Smooth muscle cell (in vitro differentiated cells): ENCODE measurements at regions not wholly inside any gene's neighbourhood (a gene's known extent, or its start where the extent isn't known, plus 50 kb on each side); places are given as distances from the start of the nearest gene placed in this dataset.
"Not testable (repeated sequence)": the region's sequence is repeated elsewhere in the genome, so short reads cannot be mapped to it uniquely, and the experiment has no call there.

ENCODE experiments used
- DNase-seq: peaks from one replicate; lab custom pipeline; 2025; ENCODE audit not compliant: unreplicated experiment; lab: John Stamatoyannopoulos, UW
- H2AFZ ChIP-seq: fragments of 200-600 bp; sonication (generic); 2 replicates; pipeline ENCODE4 v1.6.0; 2016; ENCODE audit warnings: antibody characterized with exemption, low read depth, mild to moderate bottlenecking
- H3F3A ChIP-seq: fragments of 200-600 bp; sonication (generic); 2 replicates; pipeline ENCODE4 v1.6.0; 2017; ENCODE audit warnings: antibody characterized with exemption, low read depth
- H3K27ac ChIP-seq: fragments of 200-600 bp; sonication (generic); 2 replicates; pipeline ENCODE4 v1.5.1; 2016; ENCODE audit warnings: low read depth, mild to moderate bottlenecking
- H3K27me3 ChIP-seq: fragments of 200-600 bp; sonication (generic); 2 replicates; pipeline ENCODE4 v1.6.1; 2016; ENCODE audit warnings: low read depth, mild to moderate bottlenecking
- H3K36me3 ChIP-seq: fragments of 200-600 bp; sonication (generic); 2 replicates; pipeline ENCODE4 v1.5.1; 2016; ENCODE audit warnings: low read depth
- H3K4me1 ChIP-seq: fragments of 200-600 bp; sonication (generic); 2 replicates; pipeline ENCODE4 v1.5.1; 2016; ENCODE audit warnings: low read depth
- H3K4me2 ChIP-seq: fragments of 200-600 bp; sonication (generic); 2 replicates; pipeline ENCODE4 v1.6.0; 2016; ENCODE audit warnings: mild to moderate bottlenecking
- H3K4me3 ChIP-seq: fragments of 200-600 bp; sonication (generic); 2 replicates; pipeline ENCODE4 v1.5.1; 2016; ENCODE audit warnings: mild to moderate bottlenecking
- H3K79me2 ChIP-seq: fragments of 200-600 bp; sonication (generic); 2 replicates; pipeline ENCODE4 v1.6.0; 2016; ENCODE audit warnings: low read depth, mild to moderate bottlenecking
- H3K9ac ChIP-seq: fragments of 200-600 bp; sonication (generic); 2 replicates; pipeline ENCODE4 v1.6.0; 2016; ENCODE audit warnings: low read depth
- H3K9me3 ChIP-seq: fragments of 200-600 bp; sonication (generic); replicated peaks from 2 replicates; pipeline ENCODE4 v1.5.1; 2016; ENCODE audit warnings: low read depth
- H4K20me1 ChIP-seq: fragments of 200-600 bp; sonication (generic); 2 replicates; pipeline ENCODE4 v1.6.0; 2016; ENCODE audit warnings: low read depth
- CTCF ChIP-seq: fragments of 200-600 bp; sonication (generic); IDR thresholded peaks from 2 replicates; pipeline ENCODE4 v1.5.1; 2017; ENCODE audit warnings: borderline replicate concordance, mild to moderate bottlenecking, antibody characterized with exemption; ENCODE audit not compliant: insufficient read depth, poor library complexity, severe bottlenecking
- WGBS: methylation state at CpG from one replicate; pipeline ENCODE4 v1.1.7; 2016; ENCODE audit warnings: low lambda C conversion rate; 5-methylcytosine and 5-hydroxymethylcytosine counted together

- no peak for TF ChIP-seq CTCF
- Histone ChIP-seq H3F3A (peaks cover 7% of the 10 kb centered on the region), H3K4me2 (no peak overlapping the region), H3K36me3 (no peaks in the 10 kb centered on the region), H3K9me3 (no peaks in the 10 kb centered on the region), H3K27ac (no peak overlapping the region), H3K4me1 (no peaks in the 10 kb centered on the region), H3K4me3 (no peak overlapping the region), H3K79me2 (no peaks in the 10 kb centered on the region), H4K20me1 (no peaks in the 10 kb centered on the region), H2AFZ (no peak overlapping the region), H3K27me3 (peaks cover 8% of the 10 kb centered on the region), H3K9ac (no peak overlapping the region)
- DNase-seq, result no peak
- WGBS, result 33% methylated on average over 1 of the region's 1 CpG
Measured at GRCh38 chr16:75965504-75966374, 239.4 kb upstream of the CPHXL start.

DNA sequence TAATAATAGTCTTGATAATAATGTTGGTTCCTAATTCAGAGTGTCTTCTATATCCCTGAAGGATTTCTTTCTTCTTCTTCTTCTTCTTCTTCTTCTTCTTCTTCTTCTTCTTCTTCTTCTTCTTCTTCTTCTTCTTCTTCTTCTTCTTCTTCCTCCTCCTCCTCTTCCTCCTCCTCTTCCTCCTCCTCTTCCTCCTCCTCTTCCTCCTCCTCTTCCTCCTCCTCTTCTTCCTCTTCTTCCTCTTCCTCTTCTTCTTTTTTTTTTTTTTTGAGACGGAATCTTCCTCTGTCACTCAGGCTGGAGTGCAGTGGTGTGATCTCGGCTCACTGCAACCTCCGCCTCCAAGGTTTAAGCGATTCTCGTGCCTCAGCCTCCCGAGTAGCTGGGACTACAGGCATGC, 242.8 kb upstream of the CPHXL start:
- not testable (repeated sequence) for H2AFZ ChIP-seq, H3K4me1 ChIP-seq, H3K9me3 ChIP-seq, H3K27ac ChIP-seq, H3K4me2 ChIP-seq, H4K20me1 ChIP-seq, H3F3A ChIP-seq, DNase-seq, H3K9ac ChIP-seq, H3K36me3 ChIP-seq, H3K4me3 ChIP-seq, H3K79me2 ChIP-seq
- WGBS, result 96% methylated on average over 6 of the region's 6 CpGs
- H3K27me3 ChIP-seq, result peaks cover 20% of the 10 kb centered on the region

DNA sequence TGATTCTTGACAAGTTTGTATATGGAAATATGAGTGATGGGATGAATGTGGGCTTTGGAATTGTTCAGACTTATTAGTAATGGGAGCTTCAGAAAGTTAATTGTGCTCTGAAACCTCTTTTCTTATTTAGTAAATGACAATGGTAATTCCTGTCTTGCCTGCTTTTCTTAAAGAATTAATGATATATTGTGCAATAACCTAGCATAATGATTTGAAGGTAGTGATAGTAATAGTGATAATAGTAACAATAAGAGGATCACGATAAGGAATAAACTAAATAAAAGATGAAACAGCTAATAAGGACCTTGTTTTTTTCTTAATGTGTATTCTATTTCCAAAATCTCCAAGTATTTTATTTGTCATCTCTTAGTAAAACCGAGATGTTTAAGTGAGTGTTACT, 245.0 kb upstream of the CPHXL start:
- Histone ChIP-seq H3K79me2 (no peaks in the 10 kb centered on the region), H4K20me1 (no peaks in the 10 kb centered on the region), H3K27me3 (peaks cover 20% of the 10 kb centered on the region), H3K4me1 (no peaks in the 10 kb centered on the region), H3K4me3 (no peak overlapping the region), H3K9ac (no peak overlapping the region), H3K9me3 (no peaks in the 10 kb centered on the region), H3K27ac (no peak overlapping the region), H3F3A (peaks cover 1% of the 10 kb centered on the region), H2AFZ (no peak overlapping the region), H3K4me2 (no peak overlapping the region), H3K36me3 (no peaks in the 10 kb centered on the region)
- no peak for DNase-seq
- WGBS, result 85% methylated on average over 2 of the region's 2 CpGs
- TF ChIP-seq CTCF, result no peak

DNA sequence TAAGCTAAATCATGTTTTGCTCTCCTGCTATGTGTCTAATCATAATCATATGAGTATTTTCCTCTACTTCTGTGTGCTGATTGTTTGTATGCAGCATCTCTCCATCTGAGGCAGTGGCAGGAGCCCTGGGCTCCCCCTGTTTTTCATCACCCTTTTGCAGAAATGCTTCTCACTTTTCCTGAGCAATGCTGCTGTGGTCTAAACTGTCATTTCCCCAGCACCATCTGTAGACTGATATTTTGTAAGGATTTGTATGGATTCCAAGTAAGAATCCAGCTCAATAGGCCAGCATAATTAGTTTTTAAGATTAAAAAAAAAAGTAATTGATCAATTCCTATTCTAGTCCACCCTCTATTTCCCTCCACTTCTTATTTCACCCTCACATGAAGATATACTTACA, 257.0 kb upstream of the CPHXL start:
- H3K27me3 ChIP-seq, result no peaks in the 10 kb centered on the region
- H3K9me3 ChIP-seq, result no peaks in the 10 kb centered on the region
- DNase-seq, result no peak
- H3K27ac ChIP-seq, result no peak overlapping the region
- H3K79me2 ChIP-seq, result no peaks in the 10 kb centered on the region
- no peaks in the 10 kb centered on the region for H3K4me1 ChIP-seq
- H3F3A ChIP-seq, result no peaks in the 10 kb centered on the region
- TF ChIP-seq CTCF, result no peak
- no peak overlapping the region for H3K9ac ChIP-seq
- no peaks in the 10 kb centered on the region for H3K36me3 ChIP-seq
- H3K4me3 ChIP-seq, result no peak overlapping the region
- no peak overlapping the region for H3K4me2 ChIP-seq
- H2AFZ ChIP-seq, result no peak overlapping the region
- H4K20me1 ChIP-seq, result no peaks in the 10 kb centered on the region
